Trophoblast cell (in vitro differentiated cells and primary cell): ENCODE measurements at regions not wholly inside any gene's neighbourhood (a gene's known extent, or its start where the extent isn't known, plus 50 kb on each side); places are given as distances from the start of the nearest gene placed in this dataset.

Experiments used
- DNase-seq, 2 donors: peaks; one replicate each; pipeline ENCODE4 v3.0.0-alpha.2; 2016
- H2AFZ ChIP-seq: 2 replicates; pipeline ENCODE4 v1.6.1; 2013; ENCODE audit warnings: low read length, moderate library complexity, mild to moderate bottlenecking; ENCODE audit not compliant: insufficient read depth, poor library complexity
- H2AK5ac ChIP-seq: 2 replicates; pipeline ENCODE4 v1.6.1; 2013; ENCODE audit warnings: mild to moderate bottlenecking, low read length
- H2BK120ac ChIP-seq: 2 replicates; pipeline ENCODE4 v1.6.1; 2013; ENCODE audit warnings: low read length, mild to moderate bottlenecking, moderate library complexity; ENCODE audit not compliant: insufficient read depth, poor library complexity
- H2BK12ac ChIP-seq: 2 replicates; pipeline ENCODE4 v1.6.1; 2013; ENCODE audit warnings: mild to moderate bottlenecking, low read length, moderate library complexity
- H2BK5ac ChIP-seq: 2 replicates; pipeline ENCODE4 v1.6.1; 2013; ENCODE audit warnings: low read length, low read depth, moderate library complexity, mild to moderate bottlenecking; ENCODE audit not compliant: poor library complexity
- H3K14ac ChIP-seq: 2 replicates; pipeline ENCODE4 v1.6.1; 2013; ENCODE audit warnings: mild to moderate bottlenecking, low read length
- H3K18ac ChIP-seq: 2 replicates; pipeline ENCODE4 v1.6.1; 2013; ENCODE audit warnings: mild to moderate bottlenecking, low read length
- H3K23ac ChIP-seq: 2 replicates; pipeline ENCODE4 v1.6.1; 2013; ENCODE audit warnings: low read length
- H3K27ac ChIP-seq: 2 replicates; pipeline ENCODE4 v1.5.1; 2013; ENCODE audit warnings: low read depth, mild to moderate bottlenecking, inconsistent platforms, low read length, moderate library complexity
- H3K27me3 ChIP-seq: 2 replicates; pipeline ENCODE4 v1.6.1; 2013; ENCODE audit warnings: inconsistent platforms, mild to moderate bottlenecking, low read length, moderate library complexity; ENCODE audit not compliant: insufficient read depth
- H3K36me3 ChIP-seq, 2 experiments: 1 replicate in 1 of 2; 2 replicates in 1 of 2; pipeline ENCODE4 v1.6.1; 2013; ENCODE audit warnings: low read length in 2 of 2, mild to moderate bottlenecking in 2 of 2, moderate library complexity in 1 of 2; ENCODE audit not compliant: insufficient read depth in 2 of 2, control insufficient read depth in 1 of 2
- H3K4ac ChIP-seq: 2 replicates; pipeline ENCODE4 v1.6.1; 2013; ENCODE audit warnings: low read depth, mild to moderate bottlenecking, low read length, moderate library complexity
- H3K4me1 ChIP-seq, 2 experiments: 1 replicate in 1 of 2; 2 replicates in 1 of 2; pipeline ENCODE4 v1.6.1; 2013; ENCODE audit warnings: low read length in 2 of 2, mild to moderate bottlenecking in 2 of 2, moderate library complexity in 1 of 2; ENCODE audit not compliant: insufficient read depth in 2 of 2, control insufficient read depth in 1 of 2
- H3K4me2 ChIP-seq: 2 replicates; pipeline ENCODE4 v1.6.1; 2013; ENCODE audit warnings: inconsistent platforms, mild to moderate bottlenecking, low read length, moderate library complexity
- H3K4me3 ChIP-seq: 2 replicates; pipeline ENCODE4 v1.5.1; 2013; ENCODE audit warnings: mild to moderate bottlenecking, low read depth, low read length, inconsistent platforms
- H3K79me1 ChIP-seq: one replicate; pipeline ENCODE4 v1.6.1; 2013; ENCODE audit warnings: low read length
- H3K79me2 ChIP-seq: 2 replicates; pipeline ENCODE4 v1.6.1; 2013; ENCODE audit warnings: low read length, mild to moderate bottlenecking; ENCODE audit not compliant: control insufficient read depth, insufficient read depth, poor library complexity
- H3K9ac ChIP-seq: 2 replicates; pipeline ENCODE4 v1.6.1; 2013; ENCODE audit warnings: mild to moderate bottlenecking, low read length
- H3K9me3 ChIP-seq: 2 replicates; pipeline ENCODE4 v1.6.1; 2013; ENCODE audit warnings: low read depth, mild to moderate bottlenecking, control low read depth, inconsistent platforms, low read length; ENCODE audit not compliant: insufficient read depth
- H4K12ac ChIP-seq: 2 replicates; pipeline ENCODE4 v1.6.1; 2013; ENCODE audit warnings: low read depth, mild to moderate bottlenecking, low read length, moderate library complexity
- H4K8ac ChIP-seq: 2 replicates; pipeline ENCODE4 v1.6.1; 2013; ENCODE audit warnings: low read depth, mild to moderate bottlenecking, low read length, moderate library complexity
- H4K91ac ChIP-seq: one replicate; pipeline ENCODE4 v1.6.1; 2013; ENCODE audit warnings: low read depth, mild to moderate bottlenecking, low read length, moderate library complexity
- WGBS: extraction: QIAGEN DNeasy Blood & Tissue Kit; methylation state at CpG from one replicate; pipeline ENCODE4 v1.1.7; 2013; ENCODE audit warnings: missing lambda C conversion rate; ENCODE audit not compliant: insufficient read length, insufficient coverage; ENCODE audit errors: extremely low coverage; 5-methylcytosine and 5-hydroxymethylcytosine counted together

- Histone ChIP-seq H3K27me3 (no peaks in the 10 kb centered on the region), H3K18ac (no peak overlapping the region), H2BK12ac (no peak overlapping the region), H4K12ac (no peak overlapping the region), H3K4me2 (no peak overlapping the region), H3K36me3 (no peaks in the 10 kb centered on the region), H3K79me1 (no peaks in the 10 kb centered on the region), H3K79me2 (no peaks in the 10 kb centered on the region), H3K4ac (no peak overlapping the region), H2AK5ac (no peak overlapping the region), H2BK5ac (no peak overlapping the region), H2BK120ac (no peak overlapping the region), H3K4me1 (no peaks in the 10 kb centered on the region), H3K9ac (no peak overlapping the region), H3K27ac (peak overlapping the region; percentile 27), H4K8ac (no peak overlapping the region), H4K91ac (no peak overlapping the region), H3K14ac (no peak overlapping the region), H3K23ac (no peak overlapping the region), H3K4me3 (no peak overlapping the region), H2AFZ (no peak overlapping the region), H3K9me3 (no peaks in the 10 kb centered on the region)
- no CpG with 5 or more reads among the region's 1 CpG for WGBS
- no peak for DNase-seq
Measured at GRCh38 chr12:74286254-74286653, 251.4 kb upstream of the ATXN7L3B start.

GRCh38 chr12:74292351-74293194 lies 245.1 kb upstream of the ATXN7L3B start:
- H3K79me2 ChIP-seq, result no peaks in the 10 kb centered on the region
- no peak overlapping the region for H3K14ac ChIP-seq
- no peak overlapping the region for H3K4me2 ChIP-seq
- no peak overlapping the region for H2BK12ac ChIP-seq
- H2AFZ ChIP-seq, result no peak overlapping the region
- H3K27ac ChIP-seq, result no peak overlapping the region
- no peak overlapping the region for H3K23ac ChIP-seq
- peaks cover 2 to 4% of the 10 kb centered on the region in 2 experiments for H3K4me1 ChIP-seq
- no peaks in the 10 kb centered on the region for H3K79me1 ChIP-seq
- H3K18ac ChIP-seq, result no peak overlapping the region
- H2AK5ac ChIP-seq, result no peak overlapping the region
- no peak overlapping the region for H4K91ac ChIP-seq
- no peak overlapping the region for H2BK5ac ChIP-seq
- peaks cover 1% of the 10 kb centered on the region for H3K9me3 ChIP-seq
- H3K4me3 ChIP-seq, result no peak overlapping the region
- no peak overlapping the region for H4K12ac ChIP-seq
- H3K9ac ChIP-seq, result no peak overlapping the region
- WGBS, result no CpG with 5 or more reads among the region's 30 CpGs
- no peak overlapping the region for H4K8ac ChIP-seq
- no peak overlapping the region for H2BK120ac ChIP-seq
- H3K4ac ChIP-seq, result no peak overlapping the region
- H3K27me3 ChIP-seq, result no peaks in the 10 kb centered on the region
- no peak for DNase-seq
- no peaks in the 10 kb centered on the region for H3K36me3 ChIP-seq

- no peak overlapping the region for H3K4ac ChIP-seq
- H4K12ac ChIP-seq, result no peak overlapping the region
- H3K14ac ChIP-seq, result no peak overlapping the region
- peaks cover 1% of the 10 kb centered on the region for H3K9me3 ChIP-seq
- no peak overlapping the region for H2BK5ac ChIP-seq
- peaks cover 2 to 4% of the 10 kb centered on the region in 2 experiments for H3K4me1 ChIP-seq
- H3K27me3 ChIP-seq, result no peaks in the 10 kb centered on the region
- H3K18ac ChIP-seq, result no peak overlapping the region
- no peak overlapping the region for H2BK12ac ChIP-seq
- no peaks in the 10 kb centered on the region for H3K79me2 ChIP-seq
- no peak overlapping the region for H2BK120ac ChIP-seq
- H2AFZ ChIP-seq, result no peak overlapping the region
- no peak overlapping the region for H3K27ac ChIP-seq
- no peak overlapping the region for H3K9ac ChIP-seq
- no peaks in the 10 kb centered on the region for H3K79me1 ChIP-seq
- no peak overlapping the region for H3K23ac ChIP-seq
- no CpG with 5 or more reads among the region's 15 CpGs for WGBS
- DNase-seq, result no peak
- no peaks in the 10 kb centered on the region for H3K36me3 ChIP-seq
- H4K8ac ChIP-seq, result no peak overlapping the region
- H3K4me2 ChIP-seq, result no peak overlapping the region
- no peak overlapping the region for H3K4me3 ChIP-seq
- H2AK5ac ChIP-seq, result no peak overlapping the region
- no peak overlapping the region for H4K91ac ChIP-seq
Measured at GRCh38 chr12:74293689-74294131, 243.9 kb upstream of the ATXN7L3B start.

- no peaks in the 10 kb centered on the region for H3K79me1 ChIP-seq
- no peak overlapping the region for H2BK12ac ChIP-seq
- no peak overlapping the region for H3K4ac ChIP-seq
- no peaks in the 10 kb centered on the region for H3K9me3 ChIP-seq
- H2AK5ac ChIP-seq, result no peak overlapping the region
- no peak overlapping the region for H3K23ac ChIP-seq
- H3K36me3 ChIP-seq, result no peaks in the 10 kb centered on the region
- H3K4me3 ChIP-seq, result no peak overlapping the region
- no CpG with 5 or more reads among the region's 2 CpGs for WGBS
- no peak overlapping the region for H3K14ac ChIP-seq
- DNase-seq, result peak in 1 of 2 donors; percentile 58
- no peak overlapping the region for H3K4me2 ChIP-seq
- H3K18ac ChIP-seq, result no peak overlapping the region
- H4K8ac ChIP-seq, result no peak overlapping the region
- H2BK5ac ChIP-seq, result no peak overlapping the region
- no peak overlapping the region for H2BK120ac ChIP-seq
- H3K79me2 ChIP-seq, result no peaks in the 10 kb centered on the region
- no peaks in the 10 kb centered on the region for H3K27me3 ChIP-seq
- no peak overlapping the region for H3K27ac ChIP-seq
- H4K12ac ChIP-seq, result no peak overlapping the region
- H3K9ac ChIP-seq, result no peak overlapping the region
- no peaks in the 10 kb centered on the region for H3K4me1 ChIP-seq
- H2AFZ ChIP-seq, result no peak overlapping the region
- no peak overlapping the region for H4K91ac ChIP-seq
Measured at GRCh38 chr12:74317078-74317601, 220.5 kb upstream of the ATXN7L3B start.
